ENCODE measurements at regions not wholly inside any gene's neighbourhood (a gene's known extent, or its start where the extent isn't known, plus 50 kb on each side); places are given as distances from the start of the nearest gene placed in this dataset.
"Not testable (repeated sequence)": the region's sequence is repeated elsewhere in the genome, so short reads cannot be mapped to it uniquely, and the experiment has no call there.

GRCh38 chr2:242009846-242010245 lies 140.3 kb downstream of the RTP5 start:
- not testable (repeated sequence) for DNase-seq

DNA sequence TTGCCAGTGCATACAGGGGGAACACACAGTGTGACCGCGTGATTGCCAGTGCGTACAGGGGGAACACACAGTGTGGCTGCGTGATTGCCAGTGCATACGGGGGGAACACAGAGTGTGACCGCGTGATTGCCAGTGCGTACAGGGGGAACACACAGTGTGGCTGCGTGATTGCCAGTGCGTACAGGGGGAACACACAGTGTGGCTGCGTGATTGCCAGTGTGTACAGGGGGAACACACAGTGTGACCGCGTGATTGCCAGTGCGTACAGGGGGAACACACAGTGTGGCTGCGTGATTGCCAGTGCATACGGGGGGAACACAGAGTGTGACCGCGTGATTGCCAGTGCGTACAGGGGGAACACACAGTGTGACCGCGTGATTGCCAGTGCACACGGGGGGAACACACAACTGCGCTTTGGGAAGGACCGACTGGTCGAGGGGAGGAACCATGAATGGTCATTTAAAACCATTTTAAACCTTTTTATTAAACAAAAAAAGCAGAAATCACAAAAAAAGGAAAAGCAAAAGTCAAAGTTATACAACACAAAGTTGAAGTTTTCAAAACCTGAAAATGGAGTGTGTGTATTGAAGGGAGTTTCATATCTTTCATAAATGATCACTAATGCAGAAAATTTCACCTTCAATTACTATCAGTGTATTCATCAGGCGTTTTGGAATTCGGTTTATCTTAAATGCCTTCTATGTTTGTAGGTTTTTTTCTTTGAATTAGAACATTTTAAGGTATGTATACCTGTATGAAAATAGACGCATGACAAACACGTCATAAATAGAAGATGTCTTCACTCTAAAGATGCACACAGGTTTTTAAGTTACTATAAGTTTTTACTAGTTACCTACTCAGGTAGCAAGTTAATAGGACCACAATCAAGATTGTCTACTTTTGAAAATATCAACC lies 141.0 kb downstream of the RTP5 start:
- DNase-seq: not testable (repeated sequence)

DNA sequence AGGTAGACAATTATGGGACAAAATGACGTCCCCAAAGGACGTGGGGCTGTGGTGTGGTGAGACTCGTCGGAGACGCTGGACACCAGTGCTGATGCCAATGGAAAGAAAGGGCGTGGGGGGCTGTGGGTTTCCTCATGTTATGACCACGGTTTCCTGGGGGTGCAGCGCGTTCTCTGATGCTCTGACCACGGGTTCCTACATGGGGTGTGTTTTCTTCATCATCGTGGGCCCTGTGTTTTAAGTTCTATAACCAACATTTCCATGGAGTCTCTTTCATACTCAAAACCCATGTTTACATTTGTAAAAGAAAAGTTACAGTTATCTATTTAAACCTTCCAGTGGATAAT lies 141.6 kb downstream of the RTP5 start:
- DNase-seq: no peak

- no peak for DNase-seq
Observed at GRCh38 chr2:242011516-242011915, 142.0 kb downstream of the RTP5 start.

DNA sequence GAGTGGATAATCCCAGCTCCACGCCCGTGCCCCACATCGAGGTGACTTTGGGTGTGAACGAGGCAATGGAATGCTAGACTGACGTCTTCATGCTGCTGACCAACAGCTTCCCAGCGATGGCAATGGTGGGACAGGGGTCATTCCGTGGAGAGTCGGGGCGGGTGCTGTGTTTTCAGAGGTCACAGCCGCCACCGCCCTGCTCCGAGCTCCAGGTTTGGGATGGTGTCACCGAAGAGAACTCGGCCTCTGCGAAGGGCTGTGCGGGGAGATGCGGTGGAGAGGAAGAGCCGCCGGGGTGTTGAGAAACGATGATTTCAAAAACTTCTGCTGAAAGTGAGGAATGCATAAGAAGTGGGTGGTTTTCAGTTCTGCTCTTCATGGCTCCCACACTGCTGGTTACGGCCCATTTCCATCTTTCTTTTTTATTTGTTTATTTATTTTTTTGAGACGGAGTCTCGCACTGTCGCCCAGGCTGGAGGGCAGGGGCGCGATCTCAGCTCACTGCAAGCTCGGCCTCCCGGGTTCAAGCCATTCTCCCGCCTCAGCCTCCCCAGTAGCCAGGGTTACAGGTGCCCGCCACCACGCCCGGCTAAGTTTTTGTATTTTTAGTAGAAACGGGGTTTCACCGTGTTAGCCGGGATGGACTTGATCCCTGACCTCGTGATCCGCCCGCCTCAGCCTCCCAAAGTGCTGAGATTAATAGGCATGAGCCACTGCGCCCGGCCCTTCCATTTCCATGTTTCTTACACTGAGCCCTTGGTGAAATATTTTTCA lies 142.6 kb downstream of the RTP5 start:
- no peak for DNase-seq

DNA sequence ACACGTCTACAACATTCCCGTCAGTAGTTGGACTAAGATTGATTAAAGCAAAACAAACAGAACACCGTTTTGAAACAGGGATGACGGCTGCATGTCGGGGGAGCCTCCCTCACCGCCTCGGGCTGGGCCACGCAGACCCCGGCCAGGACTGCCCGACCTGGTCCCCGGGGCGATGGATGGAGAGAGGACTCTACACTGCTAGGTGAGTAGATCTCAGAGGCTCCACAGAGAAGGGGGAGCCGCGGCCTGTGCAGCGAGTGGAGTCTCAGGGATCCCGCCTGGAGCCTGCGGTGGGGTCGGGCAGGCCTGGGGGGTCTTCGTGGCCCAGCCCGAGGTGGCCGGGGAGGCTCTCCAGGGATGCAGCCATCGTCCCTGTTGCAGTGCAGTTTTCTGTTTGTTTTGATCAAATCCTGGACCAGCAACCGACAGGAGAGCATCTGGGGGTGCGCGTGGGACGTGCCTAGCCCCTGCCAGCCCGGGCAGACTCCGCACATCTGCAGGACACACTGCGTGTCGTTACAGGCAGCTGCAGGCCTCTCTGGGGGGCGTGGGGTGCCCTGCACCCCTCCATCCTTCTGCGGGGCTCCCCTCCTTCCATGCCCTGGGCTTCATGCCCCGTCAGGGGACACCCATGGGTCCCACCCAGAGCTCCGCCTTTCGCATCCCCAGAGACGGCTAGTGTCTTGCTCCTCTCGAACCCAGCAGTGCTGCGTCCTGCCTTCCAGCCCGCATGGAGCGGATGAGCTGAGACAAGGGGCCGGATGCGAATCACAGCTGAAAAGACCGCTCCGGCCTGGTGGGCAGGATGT lies 143.6 kb downstream of the RTP5 start:
- DNase-seq: no peak

GRCh38 chr2:242013771-242014170 lies 144.2 kb downstream of the RTP5 start:
- no peak for DNase-seq

GRCh38 chr2:242015108-242016065 lies 145.9 kb downstream of the RTP5 start:
- DNase-seq: no peak

- no peak for DNase-seq
Observed at GRCh38 chr2:242017086-242017485, 147.6 kb downstream of the RTP5 start.

GRCh38 chr2:242018416-242018815 lies 148.9 kb downstream of the RTP5 start:
- not testable (repeated sequence) for DNase-seq

DNA sequence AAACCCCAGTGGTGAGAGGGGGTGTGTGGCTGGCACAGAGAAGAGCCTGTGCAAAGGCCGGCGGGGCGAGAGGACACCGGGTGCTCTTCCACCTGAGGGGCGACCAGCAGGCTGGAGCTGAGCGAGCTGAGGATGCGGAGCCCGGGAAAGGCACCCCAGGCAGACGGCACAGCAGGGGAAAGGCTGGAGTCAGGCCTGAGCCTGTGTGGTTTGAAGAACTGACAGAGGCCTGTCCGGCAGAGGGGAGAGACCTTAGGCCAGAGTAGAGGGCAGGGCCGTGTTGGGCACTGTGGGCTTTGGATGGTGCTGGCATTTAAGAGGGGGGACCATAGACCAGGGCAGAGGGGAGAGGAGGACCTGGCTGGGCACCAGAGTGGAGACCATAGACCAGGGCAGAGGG lies 149.8 kb downstream of the RTP5 start:
- DNase-seq: no peak

GRCh38 chr2:242020196-242021004 lies 150.9 kb downstream of the RTP5 start:
- no peak for DNase-seq

- no peak for DNase-seq
Observed at GRCh38 chr2:242022550-242023290, 153.2 kb downstream of the RTP5 start.

DNA sequence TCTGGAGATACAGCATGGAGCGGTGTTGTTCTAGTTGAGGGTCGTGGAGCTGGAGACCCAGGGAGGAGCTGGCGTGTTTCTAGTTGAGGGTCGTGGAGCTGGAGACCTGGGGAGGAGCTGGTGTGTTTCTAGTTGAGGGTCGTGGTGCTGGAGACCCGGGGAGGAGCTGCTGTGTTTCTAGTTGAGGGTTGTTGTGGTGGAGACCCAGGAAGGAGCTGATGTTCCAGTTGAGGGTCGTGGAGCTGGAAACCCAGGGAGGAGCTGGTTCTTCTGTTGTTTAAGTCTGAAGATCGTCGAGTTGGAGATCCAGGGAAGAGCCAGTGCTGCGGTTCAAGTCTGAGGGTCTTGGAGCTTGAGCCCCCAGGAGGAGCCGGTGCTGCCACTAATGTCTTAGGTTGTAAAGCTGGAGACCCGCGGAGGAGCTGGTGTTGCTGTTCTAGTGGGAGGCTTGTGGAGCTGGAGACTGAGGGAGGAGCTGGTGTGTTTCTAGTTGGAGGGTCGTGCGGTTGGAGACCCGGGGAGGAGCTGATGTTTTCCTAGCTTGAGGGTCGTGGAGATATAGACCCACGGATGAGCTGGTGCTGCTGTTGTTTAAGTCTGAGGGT lies 155.3 kb downstream of the RTP5 start:
- DNase-seq: no peak

- no peak for DNase-seq
Observed at GRCh38 chr2:242027676-242028450, 158.3 kb downstream of the RTP5 start.

DNA sequence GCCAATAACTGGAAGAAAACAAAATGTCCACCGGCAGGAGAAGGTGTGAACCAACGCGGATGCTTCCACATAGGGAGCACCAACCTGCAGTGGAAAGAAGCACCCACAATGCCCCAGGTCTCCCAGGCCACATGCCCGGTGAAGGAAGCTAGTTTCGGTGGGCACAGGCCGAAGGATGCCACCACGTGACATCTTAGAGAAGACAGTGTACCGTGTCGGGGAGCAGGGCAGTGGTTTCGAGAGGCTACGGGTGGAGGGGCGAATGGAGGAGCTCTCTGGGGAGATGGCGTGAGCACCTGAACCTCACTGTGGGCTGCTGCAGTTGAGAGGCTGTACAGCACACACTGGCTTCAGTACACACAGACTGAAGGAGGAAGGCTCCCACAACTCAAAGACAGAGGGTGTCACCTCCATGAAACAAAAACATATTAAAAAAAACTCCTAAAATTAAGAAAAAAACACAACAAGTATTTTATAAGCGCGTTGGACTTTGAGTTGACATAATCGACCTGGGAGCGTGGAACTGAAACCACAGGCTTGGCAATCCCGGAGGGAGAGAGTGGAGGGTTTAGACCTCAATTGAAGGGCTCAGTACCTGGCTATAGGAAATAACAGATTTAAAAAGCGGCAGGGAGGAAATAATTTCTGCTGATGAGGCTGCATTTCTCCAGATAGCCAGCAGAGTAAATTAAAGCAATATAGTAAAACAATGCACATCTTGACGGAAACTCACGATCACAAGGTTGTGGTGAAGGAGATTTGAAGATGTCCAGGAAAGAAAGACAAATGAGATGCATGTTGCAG lies 160.1 kb downstream of the RTP5 start:
- no peak for DNase-seq

GRCh38 chr2:242030226-242030575 lies 160.7 kb downstream of the RTP5 start:
- DNase-seq: no peak

GRCh38 chr2:242030858-242031257 lies 161.3 kb downstream of the RTP5 start:
- DNase-seq: no peak
